Stomach smooth muscle (tissue), 2 donors: ENCODE measurements at regions not wholly inside any gene's neighbourhood (a gene's known extent, or its start where the extent isn't known, plus 50 kb on each side); places are given as distances from the start of the nearest gene placed in this dataset.
"Not testable (repeated sequence)": the region's sequence is repeated elsewhere in the genome, so short reads cannot be mapped to it uniquely, and the experiment has no call there.

Experiments used
- H3K27ac ChIP-seq: one replicate; pipeline ENCODE4 v1.7.0; 2013; ENCODE audit warnings: mild to moderate bottlenecking, low read length, inconsistent platforms
- H3K27me3 ChIP-seq, 2 donors: one replicate each; pipeline ENCODE4 v1.7.0; 2013; ENCODE audit warnings: low read length in 2 of 2; ENCODE audit not compliant: insufficient read depth in 2 of 2, control insufficient read depth in 1 of 2
- H3K36me3 ChIP-seq, 2 donors: one replicate each; pipeline ENCODE4 v1.7.0; 2013; ENCODE audit warnings: low read length in 2 of 2; ENCODE audit not compliant: control insufficient read depth in 2 of 2, insufficient read depth in 2 of 2
- H3K4me1 ChIP-seq: one replicate; pipeline ENCODE4 v1.7.0; 2013; ENCODE audit warnings: low read length; ENCODE audit not compliant: control insufficient read depth, insufficient read depth
- H3K4me3 ChIP-seq, 2 donors: one replicate each; pipeline ENCODE4 v1.7.0; 2013; ENCODE audit warnings: low read length in 2 of 2
- H3K9ac ChIP-seq, 2 donors: one replicate each; pipeline ENCODE4 v1.7.0; 2013; ENCODE audit warnings: low read length in 2 of 2, mild to moderate bottlenecking in 1 of 2
- H3K9me3 ChIP-seq, 2 donors: one replicate each; pipeline ENCODE4 v1.7.0; 2013; ENCODE audit warnings: low read length in 2 of 2; ENCODE audit not compliant: control insufficient read depth in 2 of 2
- donor health status: healthy.
- donor health status: Pancreatic carcinoma.

- Histone ChIP-seq H3K36me3 (no peaks in the 10 kb centered on the region), H3K4me3 (no peak overlapping the region), H3K4me1 (no peaks in the 10 kb centered on the region), H3K27me3 (no peaks in the 10 kb centered on the region), H3K9me3 (no peaks in the 10 kb centered on the region), H3K27ac (no peak overlapping the region), H3K9ac (no peak overlapping the region)
These were observed 53.8 kb downstream of the ADRB2 start for GRCh38 chr5:148880197-148880596.

- Histone ChIP-seq H3K4me1 (no peaks in the 10 kb centered on the region), H3K4me3 (no peak overlapping the region), H3K27me3 (no peaks in the 10 kb centered on the region), H3K9me3 (no peaks in the 10 kb centered on the region), H3K36me3 (no peaks in the 10 kb centered on the region), H3K27ac (no peak overlapping the region), H3K9ac (no peak overlapping the region)
These were observed 54.3 kb downstream of the ADRB2 start for GRCh38 chr5:148880696-148881095.

- Histone ChIP-seq H3K27ac (no peak overlapping the region), H3K4me1 (no peaks in the 10 kb centered on the region), H3K36me3 (no peaks in the 10 kb centered on the region), H3K9me3 (no peaks in the 10 kb centered on the region), H3K9ac (no peak overlapping the region), H3K4me3 (no peak overlapping the region), H3K27me3 (no peaks in the 10 kb centered on the region)
These were observed 55.9 kb downstream of the ADRB2 start for GRCh38 chr5:148882332-148882731.

- Histone ChIP-seq H3K4me1 (no peaks in the 10 kb centered on the region), H3K36me3 (no peaks in the 10 kb centered on the region), H3K27me3 (no peaks in the 10 kb centered on the region), H3K9ac (no peak overlapping the region), H3K27ac (no peak overlapping the region), H3K4me3 (no peak overlapping the region), H3K9me3 (no peaks in the 10 kb centered on the region)
These were observed 58.1 kb downstream of the ADRB2 start for GRCh38 chr5:148884339-148885020.

- H3K9me3 ChIP-seq = no peaks in the 10 kb centered on the region
- no peaks in the 10 kb centered on the region for H3K27me3 ChIP-seq
- H3K4me1 ChIP-seq = no peaks in the 10 kb centered on the region
- H3K4me3 ChIP-seq = no peak overlapping the region
- H3K36me3 ChIP-seq = no peaks in the 10 kb centered on the region
- no peak overlapping the region for H3K27ac ChIP-seq
- H3K9ac ChIP-seq = no peak overlapping the region
These were observed 60.9 kb downstream of the ADRB2 start for GRCh38 chr5:148887123-148887881.

- H3K27ac ChIP-seq, H3K4me3 ChIP-seq, H3K4me1 ChIP-seq, H3K9me3 ChIP-seq, H3K36me3 ChIP-seq, H3K9ac ChIP-seq, H3K27me3 ChIP-seq: not testable (repeated sequence)
These were observed 63.5 kb downstream of the ADRB2 start for GRCh38 chr5:148889936-148890335.

GRCh38 chr5:148895441-148895840 is 69.0 kb downstream of the ADRB2 start:
- not testable (repeated sequence) for H3K4me3 ChIP-seq, H3K9ac ChIP-seq

GRCh38 chr5:148897842-148898241 is 71.4 kb downstream of the ADRB2 start:
- Histone ChIP-seq H3K9ac (no peak overlapping the region), H3K4me3 (no peak overlapping the region), H3K4me1 (no peaks in the 10 kb centered on the region), H3K27me3 (no peaks in the 10 kb centered on the region), H3K9me3 (no peaks in the 10 kb centered on the region), H3K27ac (no peak overlapping the region), H3K36me3 (no peaks in the 10 kb centered on the region)

More at GRCh38 chr5:148895441-148895840, 69.0 kb downstream of the ADRB2 start:
- H3K36me3 ChIP-seq, H3K27me3 ChIP-seq, H3K9me3 ChIP-seq, H3K4me1 ChIP-seq, H3K27ac ChIP-seq: not testable (repeated sequence)

- Histone ChIP-seq H3K9ac (no peak overlapping the region), H3K27ac (no peak overlapping the region), H3K36me3 (no peaks in the 10 kb centered on the region), H3K27me3 (no peaks in the 10 kb centered on the region), H3K4me1 (no peaks in the 10 kb centered on the region), H3K4me3 (no peak overlapping the region), H3K9me3 (no peaks in the 10 kb centered on the region)
These were observed 72.1 kb downstream of the ADRB2 start for GRCh38 chr5:148898413-148899075.

GRCh38 chr5:148899993-148900392 is 73.6 kb downstream of the ADRB2 start:
- H3K9me3 ChIP-seq = no peaks in the 10 kb centered on the region

GRCh38 chr5:148902478-148902877 is 76.1 kb downstream of the ADRB2 start:
- no peaks in the 10 kb centered on the region for H3K36me3 ChIP-seq
- no peaks in the 10 kb centered on the region for H3K9me3 ChIP-seq
- H3K27ac ChIP-seq = no peak overlapping the region
- H3K27me3 ChIP-seq = no peaks in the 10 kb centered on the region
- no peak overlapping the region for H3K4me3 ChIP-seq
- H3K9ac ChIP-seq = no peak overlapping the region
- peaks cover 15% of the 10 kb centered on the region for H3K4me1 ChIP-seq

More at GRCh38 chr5:148899993-148900392, 73.6 kb downstream of the ADRB2 start:
- Histone ChIP-seq H3K27ac (no peak overlapping the region), H3K4me3 (no peak overlapping the region), H3K4me1 (peaks cover 9% of the 10 kb centered on the region), H3K36me3 (no peaks in the 10 kb centered on the region), H3K27me3 (no peaks in the 10 kb centered on the region), H3K9ac (no peak overlapping the region)
